GM19455 (cell line): ENCODE measurements at regions not wholly inside any gene's neighbourhood (a gene's known extent, or its start where the extent isn't known, plus 50 kb on each side); places are given as distances from the start of the nearest gene placed in this dataset.

ENCODE experiments used
- ATAC-seq: cut with Tn5 transposase; IDR thresholded peaks from one replicate; pipeline ENCODE4 v1.9.1; 2021; ENCODE audit not compliant: unreplicated experiment

DNA sequence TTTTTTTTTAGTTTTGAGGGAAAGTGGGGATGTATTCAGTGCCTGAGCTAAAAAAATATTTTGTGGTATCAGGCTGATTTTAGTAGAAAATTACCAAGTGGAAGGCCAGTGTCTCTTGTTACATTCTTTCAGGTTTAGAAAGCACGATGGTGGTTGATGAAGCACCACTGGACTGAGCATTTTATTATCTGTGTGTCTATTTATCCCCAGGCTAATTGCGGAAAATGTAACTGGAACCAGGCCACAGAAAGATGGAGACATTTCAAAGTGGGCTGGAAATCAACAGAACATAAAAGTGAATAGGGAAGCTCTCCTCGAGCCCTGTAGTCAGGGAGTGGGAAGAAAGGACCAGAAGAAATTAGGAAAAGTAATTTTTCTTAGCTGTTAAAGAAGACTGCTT lies 261.0 kb downstream of the STK31 start:
- ATAC-seq = no peak

DNA sequence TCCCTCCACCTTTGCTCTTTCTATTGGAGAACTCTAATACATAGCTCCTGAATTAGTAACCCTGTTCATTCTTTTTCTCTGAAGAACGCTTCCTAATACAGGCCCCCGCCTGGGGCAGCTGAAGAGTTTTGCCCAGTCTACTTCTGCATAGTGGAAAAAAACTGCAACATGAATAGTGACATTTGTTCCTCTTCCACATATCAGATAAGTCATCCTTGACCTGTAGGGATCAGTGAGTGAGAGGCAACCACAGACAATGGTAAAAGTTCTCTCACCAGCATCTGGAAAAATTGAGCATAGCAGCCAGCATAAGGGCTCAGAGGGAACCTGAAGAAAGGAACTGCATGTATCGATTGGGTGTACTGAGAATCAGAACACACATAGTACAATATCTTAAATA lies 262.0 kb downstream of the STK31 start:
- ATAC-seq = no peak

DNA sequence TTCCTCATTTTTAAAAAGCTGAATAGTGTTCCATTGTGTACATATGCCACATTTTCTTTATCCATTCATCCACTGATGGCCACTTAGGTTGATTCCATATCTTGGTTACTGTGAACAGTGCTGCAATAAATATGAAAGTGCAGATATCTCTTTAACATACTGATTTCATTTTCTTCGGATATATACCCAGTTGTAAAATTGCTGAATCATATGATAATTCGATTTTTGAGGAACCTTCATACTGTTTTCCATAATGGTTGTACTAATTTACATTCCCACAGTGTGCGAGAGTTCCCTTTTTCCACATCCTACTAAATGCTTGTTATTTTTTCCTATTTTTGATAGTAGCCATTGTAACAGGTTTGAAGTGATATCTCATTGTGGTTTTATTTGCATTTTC lies 263.2 kb downstream of the STK31 start:
- no peak for ATAC-seq

DNA sequence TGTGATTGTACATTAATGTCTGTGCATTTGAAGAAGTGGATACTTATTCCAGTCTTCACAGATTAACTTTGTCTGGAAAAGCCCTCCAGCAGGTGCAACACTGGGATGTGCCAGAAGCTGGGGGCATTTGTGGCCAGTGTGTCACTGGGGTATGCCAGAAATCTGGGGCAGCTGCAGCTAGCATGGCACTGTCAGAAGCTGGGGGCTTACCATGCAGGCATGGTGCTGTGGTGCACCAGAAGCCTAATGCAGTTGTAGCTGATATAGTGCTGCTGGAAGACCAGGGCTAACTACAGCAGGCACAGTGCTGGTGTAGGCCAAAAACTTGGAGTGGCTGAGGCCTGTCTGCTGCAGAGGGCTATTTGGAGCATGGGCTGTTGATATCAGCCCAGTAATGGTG lies 270.1 kb downstream of the STK31 start:
- ATAC-seq = no peak

DNA sequence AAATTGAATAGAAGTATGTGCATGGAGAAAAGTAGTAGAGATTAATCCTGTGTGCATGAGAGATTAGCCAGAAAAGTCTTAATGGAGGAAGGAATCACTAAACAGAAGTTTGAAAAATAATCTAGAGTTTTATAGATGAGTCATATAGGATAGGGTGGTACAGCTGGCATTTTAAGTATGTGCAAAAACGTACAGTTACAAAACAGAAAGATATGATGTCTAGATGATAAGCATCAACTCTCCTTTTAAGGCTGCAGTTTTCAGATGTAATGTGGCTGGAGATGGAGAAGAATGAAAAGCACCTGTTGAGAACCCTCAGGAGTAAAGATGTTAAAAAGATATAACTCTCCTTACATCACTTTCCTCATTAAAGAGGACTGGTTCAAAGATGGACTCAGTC lies 271.3 kb downstream of the STK31 start:
- ATAC-seq = no peak

DNA sequence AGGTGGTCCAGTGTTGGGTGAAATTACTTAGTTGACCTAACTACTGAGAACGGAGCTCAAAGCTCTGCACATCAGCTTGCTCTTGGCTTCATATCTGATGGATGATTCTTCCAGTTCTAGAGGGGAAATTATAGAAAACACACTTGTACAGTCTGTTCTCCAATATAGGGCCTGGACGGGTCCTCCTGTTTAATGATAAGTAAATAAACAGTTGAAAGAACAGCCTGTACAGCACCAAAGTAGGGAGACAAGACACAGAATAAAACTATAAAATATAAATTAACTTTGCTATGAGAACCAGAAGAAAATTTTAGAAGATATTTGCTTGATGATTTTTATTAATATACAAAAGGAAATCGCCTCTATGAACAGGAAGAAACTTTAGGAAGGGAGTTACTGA lies 271.7 kb downstream of the STK31 start:
- no peak for ATAC-seq

DNA sequence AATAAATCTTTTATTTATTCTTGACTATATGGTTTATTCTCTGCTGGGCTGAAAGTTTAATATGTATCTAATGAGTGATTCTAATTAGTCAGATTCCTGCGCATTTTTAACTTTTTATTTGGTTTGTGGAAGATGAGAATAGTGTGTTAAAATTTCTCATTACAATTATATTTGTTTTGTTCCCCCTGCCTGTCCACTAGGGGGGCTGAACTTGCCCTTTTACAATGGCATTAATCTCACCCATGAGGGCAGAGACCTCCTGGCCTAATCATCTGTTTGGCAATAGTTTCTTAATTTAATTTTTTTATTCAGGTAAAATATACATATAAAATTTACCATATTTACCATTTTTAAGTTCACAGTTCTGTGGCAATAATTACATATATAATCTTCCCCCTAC lies 278.5 kb upstream of the NPY start:
- no peak for ATAC-seq

DNA sequence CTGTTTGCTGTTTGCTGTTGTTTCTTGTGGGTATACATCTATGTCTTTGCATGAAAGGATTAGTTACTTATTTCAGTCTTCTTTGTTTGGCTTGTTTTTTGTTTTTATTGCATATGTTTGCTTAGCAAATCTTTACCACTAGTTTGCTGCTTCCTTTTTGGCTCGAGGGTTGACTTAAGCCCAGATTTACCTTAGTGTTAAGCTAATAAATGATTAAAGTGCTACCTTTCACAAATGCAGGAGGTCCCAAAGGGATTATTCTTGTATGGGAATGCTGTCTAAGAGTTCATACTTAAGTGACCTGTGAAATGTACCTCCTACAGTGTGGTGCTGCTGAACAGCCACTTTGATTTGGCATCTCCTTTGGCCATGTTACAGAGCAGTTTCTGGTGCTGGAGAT lies 273.5 kb upstream of the NPY start:
- no peak for ATAC-seq

DNA sequence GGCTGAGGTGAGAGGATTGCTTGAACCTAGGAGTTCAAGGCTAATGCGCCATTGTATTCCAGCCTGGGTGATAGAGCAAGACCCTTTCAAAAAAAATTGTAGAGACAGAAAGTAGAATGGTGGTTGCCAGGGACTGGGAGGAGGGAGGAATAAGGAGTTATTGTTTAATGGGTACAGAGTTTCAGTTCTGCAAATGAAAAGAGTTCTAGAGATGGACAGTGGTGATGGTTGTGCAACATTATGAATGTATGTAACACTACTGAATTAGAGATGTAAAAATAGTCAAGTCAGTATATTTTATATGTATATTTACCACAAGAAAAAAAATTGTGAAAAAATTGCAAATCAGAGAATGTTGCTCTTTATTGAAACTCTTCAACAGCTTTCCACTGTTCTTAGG lies 266.5 kb upstream of the NPY start:
- ATAC-seq = no peak

DNA sequence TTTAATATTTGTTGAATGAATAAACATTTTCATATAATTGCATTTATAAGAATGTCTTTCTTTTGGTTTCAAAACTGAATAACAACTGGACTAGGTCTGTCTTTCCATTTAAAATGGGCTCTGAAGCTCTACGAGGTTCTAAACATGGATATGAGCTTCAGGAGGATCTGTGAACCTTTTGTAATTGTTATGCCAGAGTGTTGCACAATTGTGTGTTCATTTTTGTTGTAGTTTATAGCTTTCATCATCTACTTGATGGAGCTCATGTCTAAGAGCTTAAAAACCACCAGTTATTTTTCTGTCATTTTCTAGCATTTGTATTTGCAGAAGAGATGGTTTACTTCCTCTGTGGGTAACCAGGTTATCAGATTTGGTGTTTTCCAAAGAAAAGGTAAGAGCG lies 265.7 kb upstream of the NPY start:
- ATAC-seq = no peak

DNA sequence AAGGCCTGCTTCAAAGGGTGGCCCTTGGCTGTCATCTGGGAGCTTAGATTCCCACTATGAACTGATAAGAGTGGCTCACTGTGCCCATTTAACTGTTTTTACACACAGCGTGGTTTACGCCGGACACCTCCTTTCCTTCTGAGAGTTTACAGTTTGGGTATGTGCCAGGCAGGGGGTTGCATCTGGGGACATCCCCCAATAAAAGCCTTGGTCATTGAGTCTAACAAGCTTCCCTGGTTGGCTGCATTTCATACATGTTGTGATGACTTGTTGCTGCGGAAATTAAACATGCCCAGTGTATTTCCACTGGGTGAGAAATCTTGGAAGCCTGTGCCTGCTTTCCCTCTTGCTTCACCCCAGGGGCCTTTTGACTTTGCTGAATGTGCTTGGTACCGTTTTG lies 264.1 kb upstream of the NPY start:
- no peak for ATAC-seq

DNA sequence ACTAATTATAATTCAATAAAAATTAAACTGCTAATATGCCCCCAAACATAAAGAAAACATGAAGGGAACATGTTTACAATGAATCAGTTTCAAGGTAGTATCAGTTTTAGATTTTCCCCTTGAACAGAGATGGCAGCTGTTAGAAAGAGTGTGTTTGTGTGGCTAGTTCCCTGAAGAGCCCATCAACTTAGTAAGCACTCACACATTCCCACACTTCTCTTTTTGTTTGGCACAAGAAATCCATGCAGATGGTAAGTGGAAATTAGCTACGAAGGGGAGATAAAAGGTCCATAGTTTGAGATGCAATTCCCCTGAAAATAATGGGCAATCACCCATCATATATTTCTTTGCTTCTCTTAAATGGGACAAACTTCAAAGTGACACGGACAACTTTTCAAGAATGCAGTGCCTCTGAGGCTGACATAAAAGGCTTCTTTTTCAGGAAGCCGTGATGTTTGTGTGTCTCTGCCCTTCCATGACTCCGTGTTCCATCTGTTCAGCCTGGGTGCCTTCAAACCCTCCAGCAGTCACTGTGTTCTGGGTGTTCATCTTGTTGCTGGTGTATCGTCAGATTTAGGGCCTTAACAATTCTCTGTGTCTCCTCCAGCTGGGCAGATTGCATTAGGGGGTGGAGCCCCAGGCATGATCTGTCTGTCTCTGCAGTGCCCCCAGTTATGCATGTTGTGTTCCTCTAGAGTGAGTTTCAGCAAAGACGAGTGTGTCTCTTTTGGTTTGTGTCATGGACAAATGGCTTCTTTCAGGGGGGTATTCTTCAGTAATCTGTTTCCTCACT lies 259.5 kb upstream of the NPY start:
- ATAC-seq = no peak

DNA sequence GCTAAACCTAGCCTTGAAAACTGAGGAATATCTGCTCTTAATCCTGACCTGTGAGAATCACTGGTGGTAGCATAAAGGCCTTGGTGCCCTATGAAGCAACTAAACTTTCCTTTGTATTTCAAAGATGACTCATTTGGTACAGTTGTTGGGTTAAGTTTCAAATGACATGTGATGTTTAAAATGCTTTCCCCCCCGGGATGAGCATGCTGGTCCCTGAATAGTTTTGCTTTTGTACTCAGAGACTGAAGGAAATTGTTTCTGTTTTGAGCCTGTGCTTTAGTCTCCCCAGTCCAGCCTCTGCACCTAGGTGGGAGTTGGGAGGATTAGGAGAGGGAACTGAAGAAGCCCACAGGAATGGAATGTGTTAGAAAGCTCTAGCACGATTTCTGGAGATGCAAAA lies 258.9 kb upstream of the NPY start:
- no peak for ATAC-seq

DNA sequence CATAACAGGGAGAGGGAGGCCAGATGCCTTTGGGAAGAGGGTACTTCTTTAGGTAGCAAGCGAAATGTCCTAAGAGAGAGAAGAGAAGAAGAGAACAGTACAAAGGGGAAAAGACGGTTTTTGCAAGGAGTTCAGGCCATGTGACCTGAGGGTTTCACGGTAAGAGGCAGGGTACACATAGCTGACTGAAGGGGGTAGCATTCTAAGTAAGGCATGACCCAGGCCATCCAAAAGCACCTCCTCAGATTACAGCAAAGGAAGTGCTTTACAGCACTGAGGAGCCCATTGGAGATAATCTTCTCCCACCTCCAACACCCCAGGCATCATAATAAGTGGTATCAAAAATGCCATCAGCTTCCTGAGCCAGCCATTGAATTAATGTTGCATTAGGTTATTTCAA lies 258.2 kb upstream of the NPY start:
- no peak for ATAC-seq

DNA sequence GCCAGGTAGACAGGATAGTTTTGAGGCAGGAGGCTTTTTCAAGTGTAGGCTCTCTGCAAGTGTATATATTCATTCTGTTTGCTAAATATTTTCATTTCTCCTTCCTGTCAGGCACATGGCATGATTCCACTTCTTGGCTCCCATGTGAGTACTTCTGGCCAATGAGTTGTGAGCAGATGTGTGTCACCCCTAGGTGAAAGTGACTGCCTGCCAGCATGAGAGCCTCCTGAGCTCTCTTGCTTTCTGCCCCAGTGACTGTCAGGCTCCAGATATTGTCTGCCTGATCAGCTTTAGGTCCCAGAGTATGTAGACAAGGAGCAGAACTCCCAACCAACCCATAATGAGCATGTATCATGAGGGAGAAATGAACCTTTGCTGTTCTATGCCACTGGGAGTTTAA lies 257.6 kb upstream of the NPY start:
- ATAC-seq = no peak

DNA sequence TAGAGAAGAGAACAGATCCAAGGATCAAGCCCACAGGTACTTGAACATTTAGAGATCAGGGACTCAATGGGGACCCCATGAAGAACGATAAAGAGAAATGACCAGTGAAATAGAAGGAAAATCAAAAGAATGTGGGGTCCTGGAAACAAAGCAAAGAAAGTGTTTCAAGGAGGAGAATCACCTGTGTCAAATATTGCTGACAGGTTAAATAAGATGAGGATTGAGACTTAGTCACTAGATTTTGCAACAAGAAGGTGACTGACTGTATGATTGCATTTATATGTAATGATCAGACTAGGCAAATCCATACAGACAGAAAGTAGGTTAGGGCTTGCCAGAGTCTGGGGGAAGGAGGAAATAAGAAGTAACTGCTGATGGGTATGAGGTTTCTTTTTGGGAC lies 254.9 kb upstream of the NPY start:
- no peak for ATAC-seq

DNA sequence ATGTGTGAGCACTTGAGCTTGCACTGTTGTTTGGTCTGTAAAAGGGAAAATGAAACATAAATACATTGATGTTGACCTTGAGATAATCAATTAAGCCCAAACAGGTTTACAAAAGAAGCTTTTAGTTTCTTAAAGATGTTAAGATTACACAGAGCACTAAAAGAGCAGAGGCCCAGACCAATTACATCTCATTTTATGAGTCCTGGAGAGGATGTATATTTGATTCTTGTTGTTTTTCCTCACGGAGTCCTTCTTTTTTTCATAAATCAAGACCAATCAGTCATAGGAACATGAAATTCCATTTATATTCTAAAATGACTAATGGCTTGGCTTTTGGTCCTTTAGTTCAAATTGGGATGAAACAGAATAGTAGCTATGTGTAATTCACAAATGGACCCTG lies 249.7 kb upstream of the NPY start:
- ATAC-seq = no peak

DNA sequence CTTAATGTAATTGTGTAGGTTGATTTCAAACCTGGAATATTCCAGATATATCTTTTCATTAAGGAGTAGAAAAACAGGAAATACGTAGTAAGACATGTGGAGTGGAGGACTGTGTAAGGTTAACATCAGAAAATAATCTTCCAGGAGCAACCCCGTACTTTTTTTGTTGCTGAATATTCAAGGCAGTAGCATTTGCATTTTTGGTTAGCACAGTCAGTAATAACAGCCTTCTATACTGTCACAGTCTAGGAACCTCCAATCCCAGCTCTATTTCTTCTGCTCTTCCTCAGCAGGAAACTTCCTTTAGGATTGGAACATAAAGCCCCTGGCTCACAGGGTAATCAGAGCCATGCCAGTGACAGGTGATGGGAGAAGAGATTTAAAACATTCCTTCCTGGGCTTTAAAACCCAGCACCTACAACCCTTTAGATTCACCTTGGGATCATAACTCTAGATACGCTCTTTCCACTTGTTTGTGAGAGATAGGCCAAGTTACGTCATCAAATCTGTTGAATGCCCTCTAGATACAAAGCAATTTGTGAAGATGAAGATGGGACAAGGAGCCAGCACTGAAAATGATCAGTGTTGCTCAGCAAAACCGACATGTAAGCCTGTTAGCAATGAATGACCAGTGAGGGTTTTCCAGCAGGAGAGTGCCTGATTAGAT lies 248.5 kb upstream of the NPY start:
- no peak for ATAC-seq

DNA sequence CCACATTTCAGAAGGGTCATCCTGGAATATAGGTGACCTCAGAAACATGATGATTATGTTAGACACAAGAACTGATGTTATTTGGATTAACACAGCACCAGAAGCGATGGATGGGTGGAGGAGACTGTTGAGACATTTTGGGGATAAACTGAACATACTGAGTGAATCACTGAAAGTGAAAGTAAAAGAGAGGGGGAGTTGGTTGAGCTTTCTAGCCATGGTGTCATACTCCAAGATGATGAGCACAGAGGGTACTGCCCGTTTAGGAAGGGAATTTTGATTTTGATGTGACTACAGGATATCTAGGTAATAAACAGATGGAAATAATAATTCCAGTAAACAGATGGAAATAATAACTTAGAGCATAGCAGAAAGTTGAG lies 248.0 kb upstream of the NPY start:
- no peak for ATAC-seq

DNA sequence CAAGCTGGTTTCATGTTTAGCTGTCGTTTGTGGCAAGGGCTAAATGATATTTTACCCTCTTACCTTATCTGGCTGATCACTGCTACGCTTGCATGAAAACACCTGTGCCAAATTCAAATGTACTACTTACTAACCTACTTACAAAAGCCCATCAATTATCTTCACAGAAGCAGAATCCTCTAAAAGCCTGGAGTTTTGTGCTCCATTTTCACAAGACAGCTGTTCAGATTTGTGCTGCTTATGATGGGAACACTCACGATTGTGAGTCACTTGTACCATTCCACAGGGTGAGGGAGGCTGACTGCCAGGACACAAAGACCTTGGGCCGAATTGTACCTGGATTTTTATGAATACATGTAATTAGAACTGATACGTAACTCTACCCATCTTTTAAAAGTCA lies 245.0 kb upstream of the NPY start:
- no peak for ATAC-seq

DNA sequence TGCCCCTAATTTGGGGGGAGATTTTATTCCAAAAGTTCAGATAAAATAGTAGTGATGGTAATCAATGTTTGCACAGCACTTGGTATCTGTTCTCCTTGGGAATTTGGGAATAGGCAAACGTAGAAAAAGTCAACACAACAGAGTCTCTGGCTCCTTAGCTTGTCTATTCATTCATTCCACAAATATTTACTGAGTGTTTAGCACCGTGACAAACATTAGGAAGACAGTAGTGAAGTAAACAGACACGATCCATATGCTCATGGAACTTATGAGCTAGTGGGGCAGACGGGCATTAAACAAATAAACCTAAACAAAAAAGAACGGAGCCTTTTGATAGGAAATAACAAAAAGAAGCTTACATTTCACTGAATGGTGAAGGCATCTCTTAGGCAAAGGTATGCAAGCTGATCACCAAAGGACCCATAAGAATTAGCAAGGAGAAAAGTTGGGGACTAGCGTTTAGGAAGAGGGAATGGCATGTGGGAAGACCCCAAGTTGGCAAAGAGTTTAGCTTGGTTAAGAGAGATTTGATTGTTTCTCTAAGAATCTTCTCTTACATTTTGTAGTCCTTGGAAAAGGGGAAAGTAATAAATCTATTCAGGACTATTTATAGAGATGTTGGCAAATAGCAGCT lies 243.9 kb upstream of the NPY start:
- ATAC-seq = no peak

DNA sequence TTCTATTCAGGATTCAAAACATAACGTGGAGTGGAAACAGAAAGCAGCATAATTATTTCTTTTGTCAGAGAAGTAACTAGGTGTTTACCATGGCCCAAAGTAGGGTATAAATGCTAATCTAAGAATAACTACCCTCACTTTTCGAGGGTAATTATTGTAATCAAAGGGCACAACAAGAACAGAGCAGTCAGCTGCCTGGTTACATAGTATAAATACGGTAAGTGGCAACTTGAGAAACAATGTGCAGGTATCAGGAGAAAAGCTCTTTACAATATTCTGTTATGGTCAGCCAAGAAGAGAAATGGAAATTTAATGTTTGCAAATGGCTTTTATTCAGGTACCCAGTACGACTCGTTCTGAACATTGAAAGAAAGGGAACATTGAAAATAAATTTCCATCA lies 242.0 kb upstream of the NPY start:
- no peak for ATAC-seq

DNA sequence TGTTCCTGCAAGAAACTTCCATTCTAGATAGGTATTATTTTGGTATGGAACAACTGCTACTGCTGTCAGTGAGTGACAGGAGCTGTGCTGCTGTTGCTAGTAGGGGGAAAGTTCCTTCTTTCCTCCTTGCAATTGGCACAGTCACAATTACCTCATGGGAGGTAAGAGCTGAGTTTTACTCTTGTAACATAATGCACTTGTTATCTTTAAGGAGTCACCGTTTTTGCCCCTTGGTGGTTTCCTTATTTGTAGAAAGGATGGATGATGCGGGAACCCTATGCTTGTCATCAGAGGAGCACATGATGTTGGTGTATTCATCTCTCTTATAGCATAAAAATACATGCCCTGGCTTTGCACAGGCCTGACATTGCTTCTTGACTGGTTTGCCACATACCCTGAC lies 234.7 kb upstream of the NPY start:
- no peak for ATAC-seq
